Osteocyte (in vitro differentiated cells): ENCODE measurements at regions not wholly inside any gene's neighbourhood (a gene's known extent, or its start where the extent isn't known, plus 50 kb on each side); places are given as distances from the start of the nearest gene placed in this dataset.

ENCODE experiments used
- DNase-seq: peaks from one replicate; pipeline ENCODE4 v3.0.0; 2021; ENCODE audit warnings: mixed read lengths; ENCODE audit not compliant: unreplicated experiment; ENCODE audit errors: extremely low spot score
- H3K27ac Mint-ChIP-seq: one replicate; pipeline ENCODE4 v1.8.0; 2021; ENCODE audit warnings: mild to moderate bottlenecking, mixed read lengths; ENCODE audit not compliant: unreplicated experiment
- H3K27me3 Mint-ChIP-seq: one replicate; pipeline ENCODE4 v1.8.0; 2021; ENCODE audit warnings: mixed read lengths; ENCODE audit not compliant: unreplicated experiment
- H3K36me3 Mint-ChIP-seq: one replicate; pipeline ENCODE4 v1.8.0; 2021; ENCODE audit warnings: mixed read lengths; ENCODE audit not compliant: unreplicated experiment
- H3K4me1 Mint-ChIP-seq: one replicate; pipeline ENCODE4 v1.8.0; 2021; ENCODE audit warnings: mixed read lengths; ENCODE audit not compliant: unreplicated experiment
- H3K4me3 Mint-ChIP-seq: one replicate; pipeline ENCODE4 v1.8.0; 2021; ENCODE audit warnings: mild to moderate bottlenecking, moderate library complexity, mixed read lengths; ENCODE audit not compliant: unreplicated experiment
- H3K9me3 Mint-ChIP-seq: one replicate; pipeline ENCODE4 v1.8.0; 2021; ENCODE audit warnings: mixed read lengths; ENCODE audit not compliant: unreplicated experiment
- CTCF ChIP-seq: fragments of 200-600 bp; sonication (generic); IDR thresholded peaks from 2 replicates; pipeline ENCODE4 v1.5.0; 2021; ENCODE audit warnings: antibody characterized with exemption, mild to moderate bottlenecking, moderate library complexity

GRCh38 chr21:28227881-28228635 is 764.6 kb downstream of the LTN1 start:
- DNase-seq: no peak
- no peak for TF ChIP-seq CTCF
- Mint-ChIP-seq H3K27me3 (no peaks in the 10 kb centered on the region), H3K9me3 (no peaks in the 10 kb centered on the region), H3K4me1 (peaks cover 26% of the 10 kb centered on the region), H3K36me3 (no peaks in the 10 kb centered on the region), H3K4me3 (no peak overlapping the region), H3K27ac (peak overlapping the region; percentile 10)

- Mint-ChIP-seq H3K4me1 (peaks cover 26% of the 10 kb centered on the region), H3K4me3 (no peak overlapping the region)
These were observed 766.1 kb downstream of the LTN1 start for GRCh38 chr21:28226563-28226962.

GRCh38 chr21:28224191-28224726 is 768.4 kb downstream of the LTN1 start:
- no peak for TF ChIP-seq CTCF
- H3K9me3 Mint-ChIP-seq: no peaks in the 10 kb centered on the region
- H3K4me3 Mint-ChIP-seq: no peak overlapping the region
- peaks cover 27% of the 10 kb centered on the region for H3K4me1 Mint-ChIP-seq
- H3K27me3 Mint-ChIP-seq: no peaks in the 10 kb centered on the region
- no peaks in the 10 kb centered on the region for H3K36me3 Mint-ChIP-seq
- no peak overlapping the region for H3K27ac Mint-ChIP-seq
- DNase-seq: no peak

More at GRCh38 chr21:28226563-28226962, 766.1 kb downstream of the LTN1 start:
- no peaks in the 10 kb centered on the region for H3K9me3 Mint-ChIP-seq
- TF ChIP-seq CTCF: no peak
- H3K36me3 Mint-ChIP-seq: no peaks in the 10 kb centered on the region
- no peak for DNase-seq
- no peak overlapping the region for H3K27ac Mint-ChIP-seq
- no peaks in the 10 kb centered on the region for H3K27me3 Mint-ChIP-seq

GRCh38 chr21:28221984-28222383 is 770.7 kb downstream of the LTN1 start:
- TF ChIP-seq CTCF: no peak

GRCh38 chr21:28220680-28221079 is 772.0 kb downstream of the LTN1 start:
- DNase-seq: no peak
- no peak for TF ChIP-seq CTCF

More at GRCh38 chr21:28221984-28222383, 770.7 kb downstream of the LTN1 start:
- H3K27ac Mint-ChIP-seq: no peak overlapping the region
- peaks cover 10% of the 10 kb centered on the region for H3K4me1 Mint-ChIP-seq
- no peaks in the 10 kb centered on the region for H3K27me3 Mint-ChIP-seq
- no peak overlapping the region for H3K4me3 Mint-ChIP-seq
- no peaks in the 10 kb centered on the region for H3K36me3 Mint-ChIP-seq
- no peak for DNase-seq
- no peaks in the 10 kb centered on the region for H3K9me3 Mint-ChIP-seq

More at GRCh38 chr21:28220680-28221079, 772.0 kb downstream of the LTN1 start:
- Mint-ChIP-seq H3K9me3 (no peaks in the 10 kb centered on the region), H3K27ac (peak overlapping the region; percentile 29), H3K4me3 (no peak overlapping the region), H3K36me3 (no peaks in the 10 kb centered on the region), H3K27me3 (no peaks in the 10 kb centered on the region), H3K4me1 (peaks cover 12% of the 10 kb centered on the region)
